PC-3 (cell line): ENCODE measurements at regions not wholly inside any gene's neighbourhood (a gene's known extent, or its start where the extent isn't known, plus 50 kb on each side); places are given as distances from the start of the nearest gene placed in this dataset.

Experiments
- ATAC-seq: fragments of 200-7000 bp; cut with Tn5 transposase; 2 replicates; pipeline ENCODE4 v1.9.1; 2020; ENCODE audit warnings: mild to moderate bottlenecking, moderate library complexity
- BruUV-seq: library from RNA; stranded (reverse); fragments of 400-500 nt; replicated peaks from 2 replicates; lab custom pipeline; 2021; lab: Mats Ljungman, UMichigan
- CTCF ChIA-PET: fragments of 300-600 bp; sonication (Branson Sonifier 250); formaldehyde crosslinking; loops from one replicate; lab custom pipeline; 2022; ENCODE audit warnings: antibody characterized with exemption; lab: Charles Lee
- POLR2A ChIA-PET: fragments of 300-600 bp; sonication (Branson Sonifier 250); formaldehyde crosslinking; loops from one replicate; lab custom pipeline; 2022; ENCODE audit warnings: antibody characterized with exemption; ENCODE audit not compliant: unreplicated experiment; lab: Charles Lee
- DNase-seq: peaks from one replicate; pipeline ENCODE4 v3.0.0-alpha.2; 2015
- H2AFZ ChIP-seq: fragments of 300-600 bp; sonication (generic); 2 replicates; pipeline ENCODE4 v1.6.0; 2016; ENCODE audit warnings: antibody characterized with exemption, low read length
- H3F3A ChIP-seq: fragments of 300-600 bp; sonication (generic); one replicate; pipeline ENCODE4 v1.6.0; 2017; ENCODE audit warnings: antibody characterized with exemption, low read length, control low read depth, mild to moderate bottlenecking; ENCODE audit not compliant: unreplicated experiment
- H3K27ac ChIP-seq: fragments of 300-600 bp; sonication (generic); 2 replicates; pipeline ENCODE4 v1.5.1; 2016; ENCODE audit warnings: mild to moderate bottlenecking, low read length
- H3K27me3 ChIP-seq: fragments of 300-600 bp; sonication (generic); 2 replicates; pipeline ENCODE4 v1.6.1; 2016; ENCODE audit warnings: low read length, mixed read lengths
- H3K36me3 ChIP-seq: fragments of 300-600 bp; sonication (generic); 2 replicates; pipeline ENCODE4 v1.6.1; 2016; ENCODE audit warnings: low read depth, mixed run types, low read length, mixed read lengths
- H3K4me1 ChIP-seq: fragments of 300-600 bp; sonication (generic); 2 replicates; pipeline ENCODE4 v1.5.1; 2016; ENCODE audit warnings: low read length; ENCODE audit not compliant: insufficient read depth
- H3K4me2 ChIP-seq: fragments of 300-600 bp; sonication (generic); 2 replicates; pipeline ENCODE4 v1.6.0; 2016; ENCODE audit warnings: low read length
- H3K4me3 ChIP-seq: fragments of 300-600 bp; sonication (generic); 2 replicates; pipeline ENCODE4 v1.5.1; 2016; ENCODE audit warnings: mild to moderate bottlenecking, low read length, mixed read lengths
- H3K79me2 ChIP-seq: fragments of 300-600 bp; sonication (generic); 2 replicates; pipeline ENCODE4 v1.6.1; 2017; ENCODE audit warnings: low read length, mixed read lengths
- H3K9ac ChIP-seq: fragments of 300-600 bp; sonication (generic); 2 replicates; pipeline ENCODE4 v1.6.0; 2016; ENCODE audit warnings: mild to moderate bottlenecking, low read length
- H3K9me2 ChIP-seq: fragments of 300-600 bp; sonication (generic); replicated peaks from 2 replicates; pipeline ENCODE4 v1.6.1; 2016; ENCODE audit warnings: mixed run types, low read length, mixed read lengths
- H3K9me3 ChIP-seq: fragments of 300-600 bp; sonication (generic); 2 replicates; pipeline ENCODE4 v1.6.1; 2016; ENCODE audit warnings: low read length, mixed read lengths
- H4K20me1 ChIP-seq: fragments of 300-600 bp; sonication (generic); 2 replicates; pipeline ENCODE4 v1.6.1; 2016; ENCODE audit warnings: low read length, mixed read lengths
- CTCF ChIP-seq: fragments of 300-600 bp; sonication (generic); conservative IDR thresholded peaks from 2 replicates; pipeline ENCODE4 v1.5.1; 2017; ENCODE audit warnings: antibody characterized with exemption, low read depth, mild to moderate bottlenecking, low read length
- EZH2 ChIP-seq: fragments of 300-600 bp; sonication (generic); IDR thresholded peaks from one replicate; pipeline ENCODE4 v1.6.1; 2017; ENCODE audit warnings: antibody characterized with exemption, mild to moderate bottlenecking, low read length; ENCODE audit not compliant: unreplicated experiment
- EZH2phosphoT487 ChIP-seq: fragments of 300-600 bp; sonication (generic); IDR thresholded peaks from 2 replicates; pipeline ENCODE4 v1.6.1; 2018; ENCODE audit warnings: mild to moderate bottlenecking, antibody characterized with exemption, low read length, borderline replicate concordance
- intact Hi-C: fragments of 100-400 bp; cut with micrococcal nuclease; formaldehyde crosslinking; loops from 2 replicates; pipeline ENCODE4 v1.9.0; 2023

DNA sequence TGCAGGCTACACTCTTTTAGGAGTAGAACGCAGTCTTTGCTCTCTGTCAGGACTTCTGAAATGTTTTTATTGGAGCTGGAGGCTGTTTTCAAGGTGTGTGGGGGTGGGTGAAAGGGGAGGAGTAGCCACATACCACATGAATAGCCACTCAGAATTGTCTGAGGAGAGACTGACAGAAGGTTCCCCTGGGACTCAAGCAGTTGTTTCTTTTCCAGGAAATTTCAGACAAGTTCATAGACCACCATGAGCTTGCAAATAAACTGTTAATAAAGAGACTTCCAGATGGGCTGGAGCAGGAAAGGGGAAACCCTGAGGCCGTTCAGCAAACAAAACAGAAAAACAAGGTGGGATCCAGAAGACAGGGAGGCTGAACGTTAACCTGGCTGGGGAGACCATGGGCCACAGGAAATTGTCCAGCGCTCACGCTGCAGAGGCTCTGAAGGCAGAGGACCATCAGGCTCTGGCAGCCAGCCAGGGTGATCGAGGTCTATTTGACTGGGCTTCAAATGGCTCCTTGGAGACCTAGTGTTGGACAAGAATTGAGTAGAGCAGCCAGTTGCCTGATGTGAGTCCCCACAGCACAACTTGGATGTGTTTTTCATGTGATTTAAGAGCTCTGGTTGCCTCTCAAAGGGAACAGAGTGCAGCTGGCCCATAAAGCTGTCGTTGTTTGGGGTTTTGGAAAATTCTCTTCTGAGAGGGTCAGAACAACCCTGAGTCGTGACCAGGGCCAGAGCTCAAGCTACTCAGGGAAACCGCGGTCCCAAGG, 159.2 kb upstream of the RAI14 start:
- no TSS peak for BruUV-seq
- CTCF ChIA-PET, result interaction anchor here (0.5 kb wide), 1 partner anchor 17 kb away, joined by 9 read pairs; no protein-coding TSS in a partner anchor

GRCh38 chr5:34497470-34497808, 158.7 kb upstream of the RAI14 start:
- ChIA-PET CTCF (no interaction called here), POLR2A (interaction anchor here (0.6 kb wide), 1 partner anchor 8 kb away, joined by 3 read pairs; no protein-coding TSS in a partner anchor)
- Histone ChIP-seq H3K4me1 (peaks cover 11% of the 10 kb centered on the region), H2AFZ (no peak overlapping the region), H3K9me2 (no peaks in the 10 kb centered on the region), H3K9me3 (no peaks in the 10 kb centered on the region), H3K79me2 (no peaks in the 10 kb centered on the region), H3K36me3 (no peaks in the 10 kb centered on the region), H3K9ac (no peak overlapping the region), H3K27me3 (no peaks in the 10 kb centered on the region), H3F3A (no peaks in the 10 kb centered on the region), H3K27ac (no peak overlapping the region), H3K4me3 (no peak overlapping the region), H3K4me2 (no peak overlapping the region), H4K20me1 (no peaks in the 10 kb centered on the region)
- no peak for TF ChIP-seq EZH2phosphoT487
- no peak for TF ChIP-seq EZH2
- no peak for TF ChIP-seq CTCF
- ATAC-seq (no peak), DNase-seq (no peak)
- no TSS peak for BruUV-seq
- intact Hi-C loops, result no loop called here

More for the DNA sequence above, 159.2 kb upstream of the RAI14 start:
- Histone ChIP-seq H3K9ac (no peak overlapping the region), H4K20me1 (no peaks in the 10 kb centered on the region), H3F3A (no peaks in the 10 kb centered on the region), H3K4me3 (no peak overlapping the region), H3K9me2 (no peaks in the 10 kb centered on the region), H3K27me3 (no peaks in the 10 kb centered on the region), H3K4me2 (no peak overlapping the region), H3K4me1 (peaks cover 11% of the 10 kb centered on the region), H3K79me2 (no peaks in the 10 kb centered on the region), H3K27ac (no peak overlapping the region), H3K9me3 (no peaks in the 10 kb centered on the region), H2AFZ (no peak overlapping the region), H3K36me3 (no peaks in the 10 kb centered on the region)
- intact Hi-C loops, result no loop called here
- TF ChIP-seq EZH2phosphoT487 (no peak), EZH2 (no peak), CTCF (no peak)
- DNase-seq, result no peak
- POLR2A ChIA-PET, result no interaction called here
- ATAC-seq, result no peak

- CTCF ChIA-PET, result interaction anchor here (1.3 kb wide), 1 partner anchor 12 kb away, joined by 5 read pairs; no protein-coding TSS in a partner anchor
- POLR2A ChIA-PET, result no interaction called here
Observed at GRCh38 chr5:34498572-34498971, 157.6 kb upstream of the RAI14 start.

More at GRCh38 chr5:34498572-34498971, 157.6 kb upstream of the RAI14 start:
- Histone ChIP-seq H3K27ac (peak overlapping the region; percentile 55), H3K27me3 (no peaks in the 10 kb centered on the region), H3K4me3 (no peak overlapping the region), H3K4me1 (peaks cover 11% of the 10 kb centered on the region), H3K9me2 (no peaks in the 10 kb centered on the region), H3F3A (no peaks in the 10 kb centered on the region), H3K79me2 (no peaks in the 10 kb centered on the region), H3K4me2 (no peak overlapping the region), H2AFZ (peak overlapping the region; percentile 58), H3K9ac (no peak overlapping the region), H3K9me3 (no peaks in the 10 kb centered on the region), H3K36me3 (no peaks in the 10 kb centered on the region), H4K20me1 (no peaks in the 10 kb centered on the region)
- intact Hi-C loops, result no loop called here
- no TSS peak for BruUV-seq
- DNase-seq, result no peak
- ATAC-seq, result no peak
- TF ChIP-seq CTCF (no peak), EZH2 (no peak), EZH2phosphoT487 (no peak)
